NCI-H460 (cell line): ENCODE measurements at regions not wholly inside any gene's neighbourhood (a gene's known extent, or its start where the extent isn't known, plus 50 kb on each side); places are given as distances from the start of the nearest gene placed in this dataset.
"Not testable (repeated sequence)": the region's sequence is repeated elsewhere in the genome, so short reads cannot be mapped to it uniquely, and the experiment has no call there.

ENCODE experiments used
- DNase-seq: peaks from one replicate; pipeline ENCODE4 v3.0.0-alpha.2; 2016; ENCODE audit warnings: low read depth; ENCODE audit errors: extremely low read depth

DNA sequence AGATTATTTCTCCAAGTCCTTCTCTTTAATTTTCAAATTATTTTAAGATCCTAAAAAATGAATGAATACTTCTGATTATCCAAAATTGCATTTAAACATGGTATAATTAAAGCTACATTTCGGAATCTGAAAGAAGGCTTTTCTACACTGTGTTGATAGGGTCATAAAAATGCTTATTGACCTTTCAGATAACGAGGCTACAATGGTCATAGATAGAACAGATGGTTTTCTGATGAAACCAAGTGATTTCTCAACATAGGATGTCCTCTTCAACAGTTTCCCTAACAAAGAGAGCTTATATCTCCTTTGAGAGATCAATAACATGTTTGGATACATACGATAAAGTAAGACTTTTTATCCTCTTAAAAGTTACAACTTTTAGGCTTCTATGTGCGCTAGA lies 201.1 kb downstream of the PTH2R start:
- no peak for DNase-seq

DNA sequence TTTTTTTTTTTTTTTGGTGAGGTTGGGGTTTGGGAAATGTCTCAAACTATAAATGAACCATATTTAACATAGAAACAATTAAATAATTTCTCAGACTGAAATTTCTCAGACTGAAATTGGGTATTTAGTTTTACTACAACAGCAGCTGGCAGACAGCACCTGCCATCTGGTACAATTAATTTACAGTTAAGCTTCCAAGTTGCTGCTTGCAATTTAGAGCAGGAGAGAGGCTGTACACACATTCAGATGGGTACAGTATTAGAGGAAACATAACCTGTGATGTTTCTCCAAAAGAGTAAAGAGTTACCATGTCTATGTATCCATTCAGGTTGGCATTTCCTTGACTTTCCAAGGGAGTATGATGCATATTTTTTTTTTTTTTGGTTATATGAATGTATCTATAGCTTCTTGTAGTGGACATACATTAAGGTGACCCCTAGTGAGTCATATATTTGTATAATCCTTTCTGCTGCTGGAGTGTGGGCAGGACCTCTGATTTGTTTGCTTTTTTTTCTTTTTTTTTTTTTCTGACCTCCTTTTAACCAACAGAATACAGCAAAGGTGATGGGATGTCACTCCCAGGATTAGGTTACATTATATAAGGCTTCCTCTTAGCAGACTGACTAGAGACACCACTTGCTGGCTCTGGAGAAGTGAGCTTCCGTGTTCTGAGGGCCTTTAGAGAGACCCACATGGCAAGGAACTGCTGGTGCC lies 201.7 kb downstream of the PTH2R start:
- DNase-seq = no peak

DNA sequence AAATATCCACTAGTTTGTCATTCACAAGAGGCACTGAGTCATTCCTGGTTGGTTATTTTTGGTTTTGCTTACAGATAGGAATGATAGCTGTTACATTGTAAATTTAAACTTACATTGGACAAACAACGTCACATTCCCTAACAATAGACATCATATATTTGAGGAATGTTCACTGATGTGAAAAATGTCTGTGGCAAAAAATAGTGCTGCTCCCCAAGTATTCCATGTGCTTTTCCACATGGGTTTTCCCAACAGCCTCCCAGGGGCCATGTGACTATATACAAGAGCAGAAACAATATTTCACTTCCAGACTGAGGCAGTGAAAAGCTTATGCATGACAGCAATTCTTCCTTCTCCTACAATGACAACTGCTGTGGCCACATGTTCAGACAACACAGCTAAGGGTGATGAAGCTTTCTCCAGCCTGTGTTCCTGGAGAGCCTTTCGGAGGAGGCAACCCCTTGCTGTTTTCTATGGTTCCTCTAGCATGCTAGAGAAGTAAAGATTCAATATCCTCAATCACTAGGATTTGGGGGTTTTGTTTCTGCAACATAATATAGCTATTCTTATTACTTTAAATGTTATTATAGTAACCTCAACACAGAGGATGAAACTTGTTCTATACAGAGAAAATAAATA lies 202.7 kb downstream of the PTH2R start:
- DNase-seq = no peak

DNA sequence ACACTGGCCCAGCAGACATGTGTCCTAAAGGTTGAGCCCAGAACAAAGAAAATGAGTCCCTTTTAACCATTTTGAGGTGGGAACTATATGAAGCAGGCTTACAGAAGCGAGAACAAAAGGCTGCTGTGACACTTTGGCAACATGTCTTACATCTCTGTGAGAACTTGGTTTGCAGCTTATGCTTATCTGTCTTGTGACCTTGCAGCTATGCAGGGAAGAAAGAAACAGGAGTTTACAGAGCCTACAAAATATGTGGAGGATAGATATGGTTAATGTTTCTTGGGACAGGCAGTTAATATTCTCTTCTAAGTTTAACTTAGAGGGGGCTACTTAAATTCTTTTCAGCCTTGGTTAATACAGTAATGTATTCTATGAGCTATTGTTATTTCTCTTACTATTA lies 209.1 kb downstream of the PTH2R start:
- DNase-seq = not testable (repeated sequence)

DNA sequence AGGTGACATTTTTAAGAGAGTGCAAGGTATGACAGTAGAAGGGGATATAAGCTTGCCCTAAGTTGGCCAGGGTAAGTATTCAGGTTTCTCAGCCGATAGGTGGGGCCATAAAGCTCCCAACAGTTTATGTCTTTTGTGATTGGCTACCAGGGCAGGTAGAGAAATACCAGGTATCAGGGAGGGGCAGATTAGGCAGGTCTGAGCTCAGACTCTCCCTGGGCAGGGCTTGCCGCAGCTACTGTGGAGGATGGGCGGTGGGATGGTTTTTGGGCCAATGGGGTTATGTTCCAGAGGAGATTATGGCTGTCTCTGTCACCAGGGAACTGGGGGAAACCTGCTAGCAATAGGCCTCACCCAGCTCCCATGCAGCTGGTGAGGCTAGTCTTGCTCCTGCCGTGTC lies 211.6 kb downstream of the PTH2R start:
- DNase-seq = no peak

DNA sequence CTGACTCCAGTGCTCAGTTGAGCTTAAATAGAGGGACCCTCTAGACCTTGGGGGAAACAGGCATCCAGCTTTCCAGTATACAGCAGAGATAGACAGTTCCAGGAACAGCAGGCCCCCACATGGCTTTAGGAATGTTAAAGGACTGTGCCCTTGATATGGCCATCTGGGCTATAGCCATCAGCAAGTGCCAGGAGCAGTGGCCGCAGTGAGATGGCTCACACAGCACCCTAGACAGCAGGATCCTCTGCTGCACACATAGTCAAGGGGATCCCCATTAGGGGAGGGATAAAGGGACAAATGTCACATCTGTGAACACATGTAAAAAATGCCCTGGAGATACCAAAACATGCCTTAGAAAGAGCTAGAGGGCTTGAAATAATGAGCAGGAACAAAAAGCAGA lies 213.4 kb downstream of the PTH2R start:
- DNase-seq = no peak

DNA sequence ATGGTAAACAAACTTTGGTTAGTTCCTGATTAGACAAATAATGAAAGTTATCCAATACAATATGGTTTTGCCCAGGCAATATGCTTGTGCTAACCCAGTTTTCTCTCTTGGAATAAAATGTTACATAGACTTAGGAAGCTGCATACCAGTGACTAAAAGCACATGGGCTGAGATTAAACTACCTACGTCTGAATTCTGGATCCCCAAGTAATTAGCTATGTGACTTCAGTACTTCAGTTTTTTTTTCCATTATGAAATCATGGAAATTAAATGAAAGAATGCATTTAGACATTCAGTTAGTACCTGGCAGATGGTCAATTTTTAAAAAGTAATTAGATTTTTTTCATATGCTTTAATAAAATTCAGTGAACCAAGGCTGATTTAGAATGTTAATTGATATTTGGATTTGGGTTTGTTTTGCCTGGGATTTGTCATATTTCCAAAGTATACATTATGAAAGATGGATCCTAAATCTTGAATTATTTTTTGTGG lies 213.9 kb downstream of the PTH2R start:
- DNase-seq = no peak

DNA sequence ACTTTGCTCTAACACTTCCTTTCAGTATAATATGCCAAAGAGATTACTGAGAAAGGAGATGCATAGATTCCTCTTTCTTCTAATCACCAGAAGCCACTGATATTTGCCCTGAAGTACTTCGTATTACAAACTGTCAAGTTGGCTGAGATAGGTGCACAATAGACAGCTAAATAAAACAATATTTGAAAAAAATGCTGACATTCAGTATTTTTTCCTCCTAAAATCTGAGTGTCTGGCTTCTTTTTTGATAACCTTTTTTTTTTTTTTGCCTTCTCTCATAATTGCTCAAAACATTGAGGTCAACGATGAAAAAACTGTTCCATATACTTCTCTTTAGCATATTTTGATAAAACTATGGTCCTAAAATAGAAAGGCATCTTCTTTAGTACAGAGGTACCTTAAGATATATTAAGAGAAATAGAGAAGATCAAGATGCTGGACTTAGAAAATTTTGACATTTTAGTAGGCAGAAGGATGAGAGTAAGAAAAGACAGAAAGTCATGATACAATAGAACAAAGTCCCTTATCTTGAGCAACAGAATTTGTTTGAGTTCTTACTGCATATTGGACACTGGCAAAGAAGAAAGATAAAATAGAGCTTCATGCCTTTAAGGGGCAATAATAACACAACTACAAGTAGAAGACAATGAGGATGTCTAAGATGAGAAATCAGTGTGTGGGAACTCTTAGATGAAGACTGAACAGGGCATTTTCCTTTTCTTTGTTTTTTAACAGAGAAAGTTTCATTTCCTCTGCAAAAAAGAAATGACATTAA lies 220.7 kb downstream of the PTH2R start:
- DNase-seq = no peak

DNA sequence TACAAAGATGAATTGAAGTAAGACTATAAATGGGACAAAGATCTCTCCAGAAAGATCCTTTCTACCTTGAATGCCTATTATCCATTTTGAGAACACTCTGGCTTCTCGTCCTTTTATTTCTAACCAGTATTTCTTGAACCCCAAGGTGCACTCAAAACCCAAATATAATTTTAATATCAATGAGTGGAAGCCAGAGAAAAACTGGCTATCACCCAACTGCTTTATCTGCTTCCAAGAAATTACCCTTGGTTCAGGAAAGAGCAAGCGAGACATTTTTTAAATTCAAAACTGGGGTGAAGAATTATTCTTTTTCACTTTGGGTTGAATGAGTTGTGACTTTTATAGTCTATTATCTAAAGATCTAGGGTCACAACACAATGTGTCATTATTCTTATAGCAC lies 221.3 kb downstream of the PTH2R start:
- no peak for DNase-seq

DNA sequence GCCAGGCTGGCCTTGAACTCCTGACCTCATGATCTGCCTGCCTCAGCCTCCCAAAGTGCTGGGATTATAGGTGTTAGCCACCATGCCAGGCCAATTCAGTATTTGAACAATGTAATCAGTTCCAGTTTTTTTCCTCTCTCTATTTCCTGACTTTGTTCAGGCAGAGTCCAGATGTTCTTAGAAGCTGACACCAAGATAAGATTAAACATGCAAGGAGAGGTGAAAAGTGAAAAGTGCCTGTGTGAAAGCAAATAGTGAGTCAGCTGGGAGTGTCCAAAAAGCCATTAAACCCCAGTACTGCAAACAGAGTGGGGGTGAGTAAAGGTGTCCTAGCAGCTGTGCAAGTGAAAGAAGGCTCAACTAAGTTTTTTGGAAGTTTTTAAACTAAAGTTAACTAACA lies 231.5 kb downstream of the PTH2R start:
- no peak for DNase-seq

DNA sequence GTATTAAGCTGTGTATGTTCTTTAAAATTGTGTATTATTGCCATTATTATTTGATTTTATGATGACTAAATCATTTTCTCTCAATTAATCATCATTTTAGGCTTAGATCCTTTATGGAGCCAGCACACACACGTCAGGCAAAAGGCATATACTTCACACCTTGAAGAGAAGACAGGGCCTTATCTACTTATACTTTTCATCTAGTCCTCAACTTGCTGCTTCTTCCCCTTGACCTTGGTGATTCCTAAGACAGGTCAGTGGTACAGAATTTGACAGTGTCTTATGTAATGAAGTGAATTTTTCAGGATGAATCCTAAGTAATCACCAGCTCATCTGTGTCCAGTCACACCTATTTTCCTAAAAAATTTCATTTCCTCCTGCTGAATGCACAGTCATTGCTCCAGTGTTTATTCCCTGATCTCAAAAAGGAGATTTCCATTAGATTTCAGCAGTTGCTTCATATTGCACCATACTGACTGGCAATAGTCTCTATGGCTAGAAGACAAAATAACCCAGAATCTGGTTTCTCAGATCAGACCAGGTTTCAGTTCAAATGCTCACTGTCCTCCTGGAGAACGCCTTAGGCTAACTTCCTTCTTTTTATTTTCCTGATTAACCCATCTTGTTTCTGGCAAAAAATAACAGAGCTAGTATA lies 235.7 kb downstream of the PTH2R start:
- DNase-seq = no peak

DNA sequence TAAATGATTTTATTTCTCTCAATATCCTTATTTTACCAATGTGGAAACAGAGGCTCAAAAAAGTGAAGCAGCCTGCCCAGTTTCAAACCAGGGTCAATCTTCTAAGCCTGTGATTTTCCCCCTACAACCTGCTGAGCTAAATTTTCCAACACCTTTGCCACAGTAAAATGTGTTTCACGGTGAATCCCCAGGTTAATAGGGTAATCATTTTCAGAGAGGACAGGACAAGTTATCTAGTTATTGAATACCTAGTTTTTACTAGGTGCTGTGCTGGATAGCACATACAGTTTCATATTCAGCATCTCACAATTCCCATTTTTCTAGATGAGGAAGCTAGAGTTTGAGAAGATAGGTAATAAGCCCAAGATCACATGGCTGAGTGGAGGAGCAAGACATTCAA lies 236.6 kb downstream of the PTH2R start:
- DNase-seq = no peak

DNA sequence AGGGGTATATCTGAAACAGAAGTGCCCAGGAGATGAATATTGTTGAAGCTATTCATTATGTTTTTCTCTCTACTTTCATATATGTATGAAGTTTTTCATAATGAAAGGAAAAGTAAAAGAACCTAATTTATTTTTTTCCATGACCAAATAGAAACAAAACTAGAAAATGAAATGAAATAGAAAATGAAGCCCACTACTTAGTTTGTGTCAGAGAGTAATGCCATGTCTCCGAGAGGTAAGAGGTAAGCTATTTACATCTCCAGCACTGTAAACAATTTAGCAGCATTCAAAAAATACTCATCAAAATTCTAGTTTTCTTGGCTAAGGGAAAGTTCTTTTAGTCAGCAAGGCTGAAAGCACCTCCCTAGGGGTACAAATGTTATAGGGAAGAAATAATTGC lies 238.6 kb downstream of the PTH2R start:
- DNase-seq = no peak

DNA sequence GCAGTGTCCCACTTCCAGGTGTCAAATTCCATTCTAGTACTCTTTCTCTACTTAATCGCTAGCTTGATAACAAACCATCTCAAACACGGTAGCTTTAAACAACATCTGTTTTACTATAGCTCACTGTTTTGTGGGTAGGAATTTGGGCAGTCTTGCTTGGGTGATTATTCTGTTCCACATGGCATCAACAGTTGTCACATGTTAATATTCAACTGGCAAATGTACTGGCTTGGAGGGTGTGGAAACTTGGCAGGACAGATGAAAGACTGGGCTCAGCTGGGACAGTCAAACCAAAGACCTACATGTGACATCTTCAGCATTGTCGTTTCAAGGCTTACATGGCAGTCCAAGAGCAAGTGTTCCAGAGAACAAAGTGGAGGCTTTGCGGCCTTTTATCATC lies 241.8 kb downstream of the PTH2R start:
- no peak for DNase-seq

DNA sequence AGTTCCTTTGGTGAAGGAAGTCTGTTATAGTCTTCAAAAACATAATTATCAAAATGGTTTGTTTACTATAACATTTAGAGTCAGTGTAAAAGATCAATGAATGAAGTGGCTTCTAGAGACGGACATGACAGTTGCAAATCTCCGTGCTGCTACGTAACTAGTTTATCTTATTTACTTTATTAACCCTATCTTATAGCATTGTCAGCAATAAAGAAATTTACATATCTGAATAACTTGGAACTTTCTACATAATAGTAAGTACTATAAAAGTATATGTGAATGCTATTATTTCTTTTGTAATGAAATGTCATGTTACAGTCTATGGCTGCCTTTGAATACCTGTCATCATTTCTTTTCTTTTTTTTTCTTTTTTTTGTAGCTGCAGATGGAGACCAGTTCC lies 246.8 kb downstream of the PTH2R start:
- DNase-seq = no peak

DNA sequence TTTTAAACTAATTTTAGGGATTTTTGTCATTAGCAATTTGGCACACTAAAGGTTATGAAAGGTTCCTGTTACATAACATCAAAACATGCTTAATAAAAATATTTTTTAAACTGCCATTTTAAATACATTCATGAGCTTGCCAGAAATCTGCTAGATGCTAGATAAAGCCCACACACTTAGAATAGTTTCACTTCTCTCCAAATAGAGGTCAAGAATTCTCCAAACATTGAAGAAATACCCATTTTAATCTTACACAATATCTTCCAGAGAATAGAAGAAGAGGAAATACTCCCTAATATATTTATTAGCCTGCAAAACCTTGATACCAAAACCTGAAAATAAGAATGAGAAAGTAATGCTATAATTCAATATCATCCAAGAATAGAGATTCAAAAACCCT lies 247.5 kb downstream of the PTH2R start:
- DNase-seq = no peak

DNA sequence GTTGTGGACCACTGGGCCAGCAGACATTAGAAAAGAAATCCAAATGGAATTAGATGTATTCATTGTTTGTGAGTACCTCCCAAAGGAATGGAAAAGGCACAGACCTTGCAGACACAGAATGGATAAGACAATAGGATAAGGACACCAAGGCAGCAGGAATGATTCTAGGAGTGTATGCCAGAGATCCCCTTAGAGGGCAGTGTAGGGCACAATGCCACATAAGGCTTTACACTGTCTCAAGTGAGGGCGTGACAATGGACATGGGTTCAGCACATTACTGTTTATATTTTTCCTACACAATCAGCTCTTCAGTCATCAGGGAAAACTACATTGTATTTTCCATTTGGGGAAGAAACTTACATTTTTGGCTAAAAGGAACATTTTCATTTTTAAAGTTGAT lies 250.9 kb downstream of the PTH2R start:
- DNase-seq = no peak

DNA sequence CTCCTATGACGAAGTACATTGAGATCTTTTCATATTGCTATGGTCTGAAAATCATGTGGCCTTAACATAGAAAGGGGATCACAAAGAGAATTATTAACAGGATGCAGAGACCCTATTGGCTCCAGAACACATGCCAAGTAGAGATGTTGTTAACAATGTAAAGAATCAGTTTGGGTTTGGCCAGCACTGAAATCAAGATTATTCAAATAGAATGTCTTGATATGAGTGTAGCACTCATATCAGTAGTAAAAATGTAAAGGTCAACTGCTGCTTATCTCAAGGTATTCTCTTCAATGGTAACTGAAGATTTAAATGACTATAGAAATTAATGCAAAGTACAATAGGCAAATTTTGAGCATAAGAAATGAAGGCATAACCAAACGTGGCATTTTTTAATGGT lies 262.8 kb downstream of the PTH2R start:
- DNase-seq = no peak

DNA sequence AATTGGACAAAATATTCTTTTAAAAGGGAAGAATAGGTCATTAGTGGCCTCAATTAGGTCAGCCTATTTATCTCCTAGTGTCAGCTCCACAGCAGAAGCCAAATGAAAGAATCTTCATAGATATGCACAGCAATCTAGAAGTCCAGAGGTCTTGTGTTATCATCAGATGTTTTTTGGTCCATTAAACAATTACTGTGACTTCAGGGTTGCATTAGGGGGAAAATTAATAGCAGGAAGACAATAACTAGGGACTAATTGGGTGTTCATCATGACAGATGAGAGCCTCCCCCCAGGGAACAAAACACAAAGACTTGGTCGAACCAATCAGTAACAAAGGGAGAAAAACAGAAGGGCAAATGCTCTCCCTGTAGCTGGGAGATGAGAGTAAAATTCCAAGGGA lies 264.7 kb downstream of the PTH2R start:
- DNase-seq = no peak

DNA sequence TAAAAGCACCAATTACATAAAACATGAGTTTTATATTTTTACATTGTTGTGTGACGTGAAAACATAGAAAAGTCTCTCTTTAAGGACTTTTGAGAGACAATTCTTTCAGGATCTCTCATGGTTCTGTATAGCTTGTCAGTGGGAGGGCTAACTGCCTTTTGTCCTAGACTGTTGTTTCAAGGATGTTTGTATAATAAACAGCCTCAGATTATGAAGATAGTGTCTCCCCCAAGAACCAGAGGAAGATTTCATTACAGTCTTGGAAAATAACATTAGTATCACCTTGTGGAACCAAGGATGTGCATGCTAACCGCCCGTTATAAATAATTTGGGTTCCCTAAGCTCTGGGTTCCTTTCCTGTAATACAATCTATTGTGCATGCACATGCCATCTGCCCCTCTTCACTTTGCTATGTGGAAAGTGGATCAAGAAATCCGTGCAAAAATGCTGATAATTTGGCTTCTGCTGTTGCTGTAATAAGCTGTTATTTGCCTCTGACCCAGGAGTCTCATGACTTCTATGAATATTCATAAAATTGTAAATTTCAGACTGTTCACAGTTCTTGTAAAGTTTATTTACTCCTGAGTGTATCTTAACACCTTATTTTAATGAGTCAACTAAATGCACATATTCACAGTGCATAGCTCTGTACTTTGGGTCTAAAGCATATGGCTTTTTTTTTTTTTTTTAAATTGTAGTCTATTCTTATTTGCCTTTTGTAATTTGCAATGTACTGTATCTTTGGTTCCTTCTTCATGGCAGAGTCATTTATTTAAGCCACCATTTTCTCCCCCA lies 265.5 kb downstream of the PTH2R start:
- no peak for DNase-seq

DNA sequence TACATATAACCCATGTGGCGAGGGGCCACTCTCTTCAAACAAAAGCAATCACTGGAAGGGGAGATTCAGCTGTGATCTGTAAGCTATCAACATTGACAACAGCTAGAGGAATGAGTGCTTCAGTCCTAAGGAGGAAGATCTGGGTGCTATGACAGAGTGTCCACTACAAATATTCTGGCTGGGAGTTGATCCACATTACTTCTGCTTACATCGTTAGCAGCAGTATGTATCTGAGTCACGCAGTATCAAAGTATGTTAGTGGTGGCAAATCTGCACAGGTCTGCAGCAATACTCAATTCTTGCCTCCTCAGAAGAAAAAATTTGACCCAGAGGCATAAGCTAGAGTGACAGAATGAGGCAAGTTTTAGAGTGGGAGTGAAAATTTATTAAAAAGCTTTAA lies 267.0 kb downstream of the PTH2R start:
- DNase-seq = no peak
